GM18505 (cell line): ENCODE measurements at regions not wholly inside any gene's neighbourhood (a gene's known extent, or its start where the extent isn't known, plus 50 kb on each side); places are given as distances from the start of the nearest gene placed in this dataset.

Source experiments
- ATAC-seq: cut with Tn5 transposase; IDR thresholded peaks from one replicate; pipeline ENCODE4 v1.9.1; 2021; ENCODE audit not compliant: unreplicated experiment
- POLR2A ChIP-seq: IDR thresholded peaks from 4 replicates; pipeline ENCODE4 v1.6.1; 2011; ENCODE audit warnings: borderline replicate concordance; ENCODE audit not compliant: insufficient read depth, insufficient read length; ENCODE audit errors: extremely low read depth

- no peak for TF ChIP-seq POLR2A
- no peak for ATAC-seq
Measured at GRCh38 chr12:131367983-131368667, 342.8 kb upstream of the SFSWAP start.

- ATAC-seq, result no peak
- TF ChIP-seq POLR2A, result no peak
Measured at GRCh38 chr12:131368668-131369071, 342.2 kb upstream of the SFSWAP start.

DNA sequence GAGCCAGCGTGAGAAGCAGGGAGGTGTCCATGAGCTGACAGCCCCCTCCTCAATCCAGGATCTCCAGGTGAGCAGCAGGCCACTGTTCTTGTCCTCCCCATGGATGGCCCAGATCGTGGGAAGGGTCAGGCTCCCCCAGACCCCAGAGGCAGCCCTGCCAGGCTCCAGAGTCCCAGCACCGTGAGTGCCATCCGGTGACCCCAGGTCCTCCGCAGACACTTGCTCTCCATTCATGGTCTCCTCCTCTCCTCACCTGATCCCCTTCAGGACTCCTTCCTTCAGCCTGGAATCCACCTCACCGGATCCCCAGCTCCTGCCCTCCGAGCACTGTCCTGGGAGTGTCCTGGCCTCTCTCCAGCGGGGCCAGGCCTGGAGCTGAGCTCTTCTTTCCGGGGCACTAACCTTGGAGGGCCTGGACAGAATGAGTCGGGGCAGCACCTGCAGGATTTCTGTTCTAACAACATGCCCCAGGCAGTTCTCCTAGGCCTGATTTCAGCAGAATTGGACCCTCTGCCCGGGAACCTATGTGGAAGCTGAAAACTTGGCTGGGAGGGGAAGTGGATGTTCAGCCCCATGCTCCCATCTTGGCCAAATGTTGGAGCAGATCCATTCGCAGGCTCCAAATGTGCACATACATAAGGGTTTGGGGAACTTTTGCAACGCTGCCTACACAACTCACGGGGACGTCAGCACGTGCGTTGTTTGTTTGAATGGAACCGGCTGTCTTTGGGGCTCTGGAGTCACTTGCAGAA lies 341.6 kb upstream of the SFSWAP start:
- no peak for ATAC-seq
- no peak for TF ChIP-seq POLR2A

DNA sequence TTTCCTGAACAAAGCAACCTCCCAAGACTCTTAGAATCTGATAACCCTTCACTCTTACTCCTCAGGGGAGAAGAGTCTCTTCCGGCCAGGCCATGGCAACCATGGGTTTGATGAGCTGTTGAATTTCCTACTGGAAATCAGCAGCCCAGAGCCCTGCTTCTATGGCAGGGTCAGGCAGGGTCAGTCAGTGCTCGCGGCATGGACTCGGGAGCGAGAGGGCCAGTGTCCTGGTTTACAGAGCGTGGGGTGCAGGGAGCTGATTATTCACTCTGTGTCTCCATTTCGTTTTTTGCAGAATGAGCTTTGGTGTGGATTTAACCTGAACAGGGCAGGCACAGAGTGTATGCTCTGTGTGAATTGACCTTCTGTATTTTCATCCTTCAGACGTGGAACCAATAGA lies 340.6 kb upstream of the SFSWAP start:
- no peak for TF ChIP-seq POLR2A
- no peak for ATAC-seq

DNA sequence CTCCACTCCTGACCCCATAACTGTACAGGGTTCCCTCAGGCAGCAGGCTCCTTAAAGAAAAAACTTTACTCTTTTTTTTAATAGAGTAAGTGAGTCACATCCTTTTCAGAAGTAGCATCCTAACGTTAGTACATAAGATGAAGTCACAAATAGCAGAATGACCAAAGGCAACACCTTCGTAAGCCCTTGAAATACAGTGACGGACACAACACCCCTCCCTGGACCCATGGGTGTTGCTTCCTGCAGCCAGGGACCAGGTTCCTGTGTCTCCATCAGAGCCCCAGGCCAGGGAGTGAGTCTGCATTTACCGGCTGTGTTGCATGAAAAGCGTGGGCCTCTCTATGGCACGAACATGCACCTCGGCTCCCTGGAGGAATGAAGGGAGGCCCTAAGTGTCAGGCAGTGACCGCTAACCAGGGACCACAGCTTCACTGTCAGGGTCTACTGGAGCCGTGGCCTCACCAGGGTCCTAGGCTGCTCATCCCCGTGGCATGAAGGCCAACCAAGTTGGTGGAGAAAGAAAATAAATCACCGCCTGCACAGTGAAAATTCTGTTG lies 340.0 kb upstream of the SFSWAP start:
- ATAC-seq, result no peak
- TF ChIP-seq POLR2A, result no peak

DNA sequence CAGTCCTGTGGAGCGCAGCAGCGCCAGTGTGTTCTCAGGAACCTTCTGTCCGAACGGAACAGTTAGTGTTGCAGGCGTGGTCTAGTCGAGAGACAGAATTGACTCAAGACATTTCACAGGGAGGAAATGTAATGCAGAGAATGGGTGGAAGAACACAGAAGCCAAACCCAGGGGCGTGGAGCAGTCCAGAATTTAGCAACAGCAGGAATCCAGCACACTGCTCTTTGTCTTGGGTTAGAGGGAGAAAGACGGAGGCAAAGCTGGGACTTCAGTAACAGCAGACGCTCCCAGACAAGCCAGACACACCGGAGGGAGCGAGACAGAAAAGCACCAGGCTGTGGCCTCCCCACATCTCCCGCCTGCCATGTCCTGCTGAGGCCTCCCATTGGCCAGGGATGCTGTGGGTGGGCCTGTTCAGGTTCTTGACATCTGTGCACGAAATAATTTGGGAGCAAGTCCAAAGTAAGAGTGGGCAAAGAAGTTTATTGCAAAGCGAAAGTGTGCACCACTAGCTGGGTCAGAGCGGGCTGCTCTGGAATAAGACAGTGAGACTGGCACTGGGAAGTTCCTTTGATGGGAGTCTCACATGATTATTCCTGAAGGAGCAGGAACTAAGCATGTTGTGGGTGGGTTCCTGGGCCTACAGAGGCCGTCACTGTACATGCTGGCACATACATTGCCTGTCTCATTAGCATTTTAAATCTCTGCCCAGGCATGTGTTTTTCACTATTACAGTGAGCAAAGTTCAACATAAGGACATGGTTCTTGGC lies 339.3 kb upstream of the SFSWAP start:
- no peak for TF ChIP-seq POLR2A
- ATAC-seq, result no peak

DNA sequence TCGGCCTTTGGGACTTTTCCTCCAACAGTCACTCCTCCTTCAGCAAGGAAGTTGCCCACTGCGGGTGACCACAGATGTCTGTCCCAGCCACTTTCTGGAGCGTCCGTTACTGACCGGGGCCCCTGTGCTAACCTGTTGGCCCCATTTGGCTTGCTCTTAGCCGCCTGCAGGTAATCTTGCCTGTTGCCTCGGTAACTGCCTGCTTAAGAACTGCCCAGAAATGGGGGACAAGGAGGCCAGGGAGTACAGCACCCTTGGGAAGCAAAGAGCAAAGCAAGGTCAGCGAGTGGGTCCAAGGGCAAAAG lies 338.8 kb upstream of the SFSWAP start:
- TF ChIP-seq POLR2A, result no peak
- ATAC-seq, result no peak

DNA sequence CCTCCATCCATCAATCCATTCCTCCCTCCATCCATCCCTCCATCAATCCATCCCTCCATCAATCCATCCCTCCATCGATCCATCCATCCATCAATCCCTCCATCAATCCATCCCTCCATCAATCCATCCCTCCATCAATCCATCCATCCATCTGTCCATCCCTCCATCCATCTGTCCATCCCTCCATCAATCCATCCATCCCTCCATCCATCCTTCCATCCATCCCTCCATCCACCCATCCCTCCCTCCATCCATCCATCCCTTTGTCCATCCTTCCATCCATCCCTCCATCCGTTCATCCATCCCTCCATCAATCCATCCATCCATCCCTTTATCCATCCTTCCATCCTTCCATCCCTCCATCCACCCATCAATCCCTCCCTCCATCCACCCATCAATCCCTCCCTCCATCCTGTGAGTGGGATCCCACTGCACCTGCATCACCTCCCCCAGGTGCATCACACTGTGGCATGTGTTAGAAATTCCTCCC lies 338.1 kb upstream of the SFSWAP start:
- TF ChIP-seq POLR2A, result no peak
- ATAC-seq, result no peak

DNA sequence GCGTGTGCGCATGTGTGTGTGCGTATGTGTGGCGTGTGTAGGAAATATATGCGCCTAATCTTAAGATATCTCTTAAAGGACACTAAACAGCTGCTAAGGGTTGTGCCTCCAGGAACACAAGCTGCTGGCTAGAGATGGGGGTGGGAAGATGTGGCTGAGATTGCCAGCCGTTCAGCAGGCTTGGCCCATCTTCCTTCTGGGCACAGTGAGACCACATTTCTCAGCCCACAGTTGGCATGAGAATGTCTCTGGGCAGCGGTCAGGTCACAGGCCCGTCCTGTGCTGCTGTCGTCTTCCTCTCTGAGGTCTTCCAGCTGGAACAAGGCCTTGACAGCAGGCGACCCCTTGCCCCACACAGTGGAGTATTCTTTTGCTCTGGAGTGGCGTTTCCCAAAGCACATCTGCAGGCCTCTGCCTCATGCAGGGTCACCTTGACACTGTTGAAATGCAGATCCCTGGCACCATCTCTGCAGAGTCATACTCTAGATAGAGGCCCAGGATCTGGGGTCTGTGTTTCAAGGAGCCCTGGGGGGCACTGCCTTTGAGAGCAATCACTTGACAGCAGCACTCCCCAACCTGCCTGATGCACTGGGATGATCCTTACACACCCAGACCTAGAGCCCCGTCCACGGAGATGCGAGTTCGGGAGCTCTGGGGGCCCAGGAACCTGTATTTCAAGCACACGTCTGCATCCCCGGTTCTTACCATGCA lies 335.5 kb upstream of the SFSWAP start:
- TF ChIP-seq POLR2A, result no peak
- no peak for ATAC-seq

DNA sequence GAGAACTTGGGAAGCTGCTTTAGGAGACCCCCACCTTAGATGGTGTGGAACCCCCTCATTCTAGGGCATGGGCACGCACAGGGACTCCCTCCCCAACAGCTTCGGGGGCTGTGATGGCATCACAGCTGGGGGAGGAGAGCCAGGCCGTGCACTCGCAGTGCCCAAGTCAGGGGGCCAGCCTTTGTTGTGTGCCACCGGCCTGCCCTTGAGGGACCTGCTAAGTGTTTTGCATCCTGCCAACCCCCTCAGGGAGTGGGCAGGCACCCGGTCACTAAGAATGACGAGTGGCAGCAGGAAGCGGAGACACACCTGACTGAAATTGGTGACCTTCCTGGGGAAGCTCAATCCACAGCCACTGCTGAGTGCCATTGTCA lies 334.9 kb upstream of the SFSWAP start:
- no peak for TF ChIP-seq POLR2A
- ATAC-seq, result no peak

DNA sequence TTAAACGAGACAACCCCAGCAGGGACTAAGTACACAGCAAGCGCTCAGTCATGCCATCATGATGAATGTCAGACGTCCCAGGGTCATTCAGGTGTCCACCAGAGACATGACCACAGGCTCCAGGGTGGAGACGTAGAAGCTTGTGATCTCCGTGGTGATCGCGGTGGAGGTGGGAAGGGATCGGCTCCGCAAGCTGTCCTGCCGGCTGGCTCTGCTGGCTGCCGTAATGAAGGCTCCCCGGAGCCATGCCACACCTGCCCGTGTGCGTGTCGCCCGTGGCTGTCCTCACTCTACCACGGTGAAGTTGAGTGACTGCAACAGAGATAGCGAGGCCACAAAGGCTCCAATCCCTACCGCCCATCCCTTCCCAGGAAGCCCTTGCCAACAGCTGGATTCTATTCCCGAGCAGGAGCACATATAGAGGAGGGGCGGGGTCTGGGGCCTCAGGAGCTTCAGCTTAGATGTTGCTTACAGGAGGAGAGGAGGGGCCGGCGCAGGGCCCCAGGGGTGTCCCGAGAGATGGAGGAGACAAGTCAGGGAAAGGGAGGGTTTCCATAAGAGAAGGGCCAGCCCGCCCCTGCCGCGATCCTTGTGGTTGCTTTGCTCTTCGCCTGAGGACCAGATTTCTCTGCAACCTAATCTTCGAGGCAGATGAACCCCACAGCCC lies 332.6 kb upstream of the SFSWAP start:
- ATAC-seq, result no peak
- no peak for TF ChIP-seq POLR2A

DNA sequence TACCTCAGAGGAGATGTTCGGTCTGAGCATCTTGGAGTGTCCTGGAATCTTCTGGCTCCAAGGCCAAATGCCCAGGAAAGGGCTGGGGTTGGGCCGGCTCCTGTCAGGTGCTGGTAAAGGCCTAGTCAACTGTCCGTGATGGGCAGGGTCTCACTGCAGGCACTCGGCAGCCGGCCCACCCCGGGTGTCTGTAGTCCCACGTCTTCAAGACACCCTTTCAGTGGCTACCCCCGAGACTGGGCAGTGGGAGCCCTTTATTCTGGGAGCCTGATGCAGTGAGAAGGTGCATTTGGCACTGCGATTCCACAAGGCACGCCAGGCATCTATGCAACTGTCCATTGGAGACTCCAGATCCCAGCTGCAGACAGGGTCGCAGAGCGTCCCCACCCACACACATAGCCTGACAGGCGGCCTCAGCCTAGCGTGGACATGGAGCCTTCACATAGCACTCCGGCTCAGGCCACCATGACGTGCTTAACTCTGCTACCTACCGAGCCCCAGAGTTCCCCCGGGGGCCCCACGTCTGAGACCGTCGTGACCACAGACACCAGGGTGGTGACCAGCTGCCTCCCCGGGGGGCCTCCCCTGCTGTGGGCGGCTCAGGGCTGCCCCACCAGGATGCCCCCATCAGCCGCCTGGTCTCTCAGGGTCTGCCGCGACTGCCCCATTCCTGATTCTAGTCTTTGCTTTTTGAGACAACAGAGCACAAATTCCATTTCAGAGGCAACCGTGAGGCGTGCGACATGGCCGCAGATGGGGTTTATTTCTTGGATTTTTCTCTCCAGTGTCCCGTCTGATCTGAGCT lies 331.8 kb upstream of the SFSWAP start:
- ATAC-seq, result no peak
- no peak for TF ChIP-seq POLR2A
